HepG2 (cell line): ENCODE measurements at regions not wholly inside any gene's neighbourhood (a gene's known extent, or its start where the extent isn't known, plus 50 kb on each side); places are given as distances from the start of the nearest gene placed in this dataset.

Experiments
- HNRNPUL1 ChIP-seq: fragments of 200-400 bp; formaldehyde crosslinking; IDR thresholded peaks from 2 replicates; pipeline ENCODE4 v1.6.1; 2017; ENCODE audit warnings: low read depth, mild to moderate bottlenecking, low read length, moderate library complexity
- PHF8 ChIP-seq: sonication (generic); formaldehyde crosslinking; IDR thresholded peaks from 2 replicates; pipeline ENCODE4 v1.5.0; 2020; ENCODE audit warnings: missing genetic modification reagents
- POLR2A ChIP-seq, 2 experiments: IDR thresholded peaks; 2 replicates each; pipeline ENCODE4 v1.6.1; 2011; ENCODE audit warnings: low read depth in 2 of 2, low read length in 2 of 2, mild to moderate bottlenecking in 1 of 2, moderate library complexity in 1 of 2; ENCODE audit not compliant: insufficient read depth in 1 of 2
- POLR2AphosphoS5 ChIP-seq: IDR thresholded peaks from 2 replicates; pipeline ENCODE4 v1.6.1; 2012; ENCODE audit warnings: low read depth, low read length
- REXO4 ChIP-seq: sonication (generic); formaldehyde crosslinking; IDR thresholded peaks from 2 replicates; pipeline ENCODE4 v1.8.0; 2022; ENCODE audit warnings: missing genetic modification reagents, mild to moderate bottlenecking, borderline replicate concordance
- SRSF9 ChIP-seq: fragments of 200-400 bp; formaldehyde crosslinking; IDR thresholded peaks from 2 replicates; pipeline ENCODE4 v1.6.1; 2018; ENCODE audit warnings: borderline replicate concordance, mild to moderate bottlenecking, low read depth, low read length; ENCODE audit not compliant: insufficient read depth, poor library complexity, severe bottlenecking
- STAT6 ChIP-seq: sonication (generic); formaldehyde crosslinking; IDR thresholded peaks from 2 replicates; pipeline ENCODE4 v1.4.0; 2020; ENCODE audit warnings: missing genetic modification reagents, mild to moderate bottlenecking, borderline replicate concordance
- SUZ12 ChIP-seq: fragments of 150-350 bp; IDR thresholded peaks from 2 replicates; pipeline ENCODE4 v1.6.1; 2014; ENCODE audit warnings: low read depth, low read length
- ZNF563 ChIP-seq: sonication (generic); formaldehyde crosslinking; IDR thresholded peaks from 2 replicates; pipeline ENCODE4 v1.8.0; 2022; ENCODE audit warnings: mild to moderate bottlenecking, moderate library complexity, missing genetic modification reagents
- ZNF687 ChIP-seq: sonication (generic); formaldehyde crosslinking; IDR thresholded peaks from 2 replicates; pipeline ENCODE4 v1.5.1; 2020; ENCODE audit warnings: mild to moderate bottlenecking, missing genetic modification reagents, moderate library complexity
- ZNF703 ChIP-seq: sonication (generic); formaldehyde crosslinking; IDR thresholded peaks from 2 replicates; pipeline ENCODE4 v1.5.1; 2020; ENCODE audit warnings: missing genetic modification reagents, mild to moderate bottlenecking, moderate library complexity, borderline replicate concordance
- ZSCAN20 ChIP-seq: sonication (generic); formaldehyde crosslinking; IDR thresholded peaks from 2 replicates; pipeline ENCODE4 v1.4.0; 2020; ENCODE audit warnings: missing genetic modification reagents, mild to moderate bottlenecking, borderline replicate concordance
- TF ChIP-seq, protein P1 (sequence below): sonication (generic); formaldehyde crosslinking; IDR thresholded peaks from 2 replicates; pipeline ENCODE4 v1.5.0; 2020; ENCODE audit warnings: mild to moderate bottlenecking, missing genetic modification reagents, moderate library complexity

GRCh38 chr18:1505856-1506255 lies 601.2 kb downstream of the ADCYAP1 start:
- TF ChIP-seq HNRNPUL1, result no peak
- TF ChIP-seq ZSCAN20 (CRISPR knock-in tag), result no peak
- no peak for TF ChIP-seq ZNF563
- TF ChIP-seq SRSF9, result no peak
- TF ChIP-seq, protein P1, sequence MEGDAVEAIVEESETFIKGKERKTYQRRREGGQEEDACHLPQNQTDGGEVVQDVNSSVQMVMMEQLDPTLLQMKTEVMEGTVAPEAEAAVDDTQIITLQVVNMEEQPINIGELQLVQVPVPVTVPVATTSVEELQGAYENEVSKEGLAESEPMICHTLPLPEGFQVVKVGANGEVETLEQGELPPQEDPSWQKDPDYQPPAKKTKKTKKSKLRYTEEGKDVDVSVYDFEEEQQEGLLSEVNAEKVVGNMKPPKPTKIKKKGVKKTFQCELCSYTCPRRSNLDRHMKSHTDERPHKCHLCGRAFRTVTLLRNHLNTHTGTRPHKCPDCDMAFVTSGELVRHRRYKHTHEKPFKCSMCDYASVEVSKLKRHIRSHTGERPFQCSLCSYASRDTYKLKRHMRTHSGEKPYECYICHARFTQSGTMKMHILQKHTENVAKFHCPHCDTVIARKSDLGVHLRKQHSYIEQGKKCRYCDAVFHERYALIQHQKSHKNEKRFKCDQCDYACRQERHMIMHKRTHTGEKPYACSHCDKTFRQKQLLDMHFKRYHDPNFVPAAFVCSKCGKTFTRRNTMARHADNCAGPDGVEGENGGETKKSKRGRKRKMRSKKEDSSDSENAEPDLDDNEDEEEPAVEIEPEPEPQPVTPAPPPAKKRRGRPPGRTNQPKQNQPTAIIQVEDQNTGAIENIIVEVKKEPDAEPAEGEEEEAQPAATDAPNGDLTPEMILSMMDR, result no peak
- TF ChIP-seq SUZ12, result no peak
- no peak for TF ChIP-seq PHF8
- TF ChIP-seq STAT6 (CRISPR knock-in tag), result no peak
- no peak for TF ChIP-seq ZNF703
- TF ChIP-seq POLR2AphosphoS5, result no peak
- no peak for TF ChIP-seq ZNF687
- no peak for TF ChIP-seq REXO4 (CRISPR knock-in tag)
- no peak for TF ChIP-seq POLR2A (IDR thresholded peaks at IDR 0.05; ENCODE audit: insufficient read depth in 1 of 2, low read depth in 2 of 2, low read length in 2 of 2)
